T47D (cell line): ENCODE measurements at regions not wholly inside any gene's neighbourhood (a gene's known extent, or its start where the extent isn't known, plus 50 kb on each side); places are given as distances from the start of the nearest gene placed in this dataset.

Experiments used
- DNase-seq, 2 experiments: peaks; one replicate each; pipeline versions ENCODE4 v3.0.0 to v3.0.0-alpha.2; 2011 to 2012; ENCODE audit warnings: low read depth in 1 of 2, low spot score in 1 of 2
- JUND ChIP-seq: IDR thresholded peaks from 2 replicates; pipeline ENCODE4 v1.6.1; 2012; ENCODE audit warnings: low read depth
- in situ Hi-C: cut with HindIII; loops from 2 replicates; pipeline ENCODE4 v1.10.0; 2016; ENCODE audit warnings: low sequenced_read_pairs, low pct_unique_long_range_greater_than_20kb

GRCh38 chr4:129929984-129930383 lies 834.0 kb downstream of the C4orf33 start:
- in situ Hi-C loops, result no loop called here
- no peak for TF ChIP-seq JUND
- DNase-seq, result no peak

GRCh38 chr4:129950217-129950616 lies 854.3 kb downstream of the C4orf33 start:
- in situ Hi-C loops, result no loop called here
- DNase-seq, result no peak
- no peak for TF ChIP-seq JUND

- TF ChIP-seq JUND, result no peak
These were observed 870.2 kb downstream of the C4orf33 start for GRCh38 chr4:129966175-129966574.

GRCh38 chr4:129968366-129968765 lies 872.4 kb downstream of the C4orf33 start:
- no peak for DNase-seq
- in situ Hi-C loops, result no loop called here
- no peak for TF ChIP-seq JUND

More at GRCh38 chr4:129966175-129966574, 870.2 kb downstream of the C4orf33 start:
- no peak for DNase-seq
- in situ Hi-C loops, result no loop called here

GRCh38 chr4:129968778-129969177 lies 872.8 kb downstream of the C4orf33 start:
- in situ Hi-C loops, result no loop called here
- no peak for DNase-seq
- TF ChIP-seq JUND, result no peak

GRCh38 chr4:129970801-129971200 lies 874.8 kb downstream of the C4orf33 start:
- no peak for DNase-seq
- in situ Hi-C loops, result no loop called here
- no peak for TF ChIP-seq JUND

GRCh38 chr4:129971419-129971818 lies 875.5 kb downstream of the C4orf33 start:
- in situ Hi-C loops, result no loop called here
- no peak for TF ChIP-seq JUND

GRCh38 chr4:129972257-129972656 lies 876.3 kb downstream of the C4orf33 start:
- no peak for TF ChIP-seq JUND
- DNase-seq, result peak in 1 of 2 experiments; percentile 43
- in situ Hi-C loops, result no loop called here

More at GRCh38 chr4:129971419-129971818, 875.5 kb downstream of the C4orf33 start:
- DNase-seq, result no peak

GRCh38 chr4:129974730-129975129 lies 878.8 kb downstream of the C4orf33 start:
- in situ Hi-C loops, result no loop called here
- no peak for DNase-seq
- TF ChIP-seq JUND, result no peak

GRCh38 chr4:129978315-129978714 lies 882.4 kb downstream of the C4orf33 start:
- TF ChIP-seq JUND, result no peak
- in situ Hi-C loops, result no loop called here
- DNase-seq, result no peak

- no peak for TF ChIP-seq JUND
- DNase-seq, result no peak
These were observed 893.0 kb downstream of the C4orf33 start for GRCh38 chr4:129988957-129989356.

GRCh38 chr4:129994715-129995114 lies 898.8 kb downstream of the C4orf33 start:
- in situ Hi-C loops, result no loop called here

More at GRCh38 chr4:129988957-129989356, 893.0 kb downstream of the C4orf33 start:
- in situ Hi-C loops, result no loop called here

GRCh38 chr4:129998436-129999150 lies 902.6 kb downstream of the C4orf33 start:
- in situ Hi-C loops, result no loop called here
- no peak for DNase-seq

More at GRCh38 chr4:129994715-129995114, 898.8 kb downstream of the C4orf33 start:
- no peak for DNase-seq
- no peak for TF ChIP-seq JUND

GRCh38 chr4:129999156-129999555 lies 903.2 kb downstream of the C4orf33 start:
- no peak for TF ChIP-seq JUND

More at GRCh38 chr4:129998436-129999150, 902.6 kb downstream of the C4orf33 start:
- no peak for TF ChIP-seq JUND

More at GRCh38 chr4:129999156-129999555, 903.2 kb downstream of the C4orf33 start:
- in situ Hi-C loops, result no loop called here
- DNase-seq, result no peak
